Mesothelial cell of epicardium (in vitro differentiated cells): ENCODE measurements at regions not wholly inside any gene's neighbourhood (a gene's known extent, or its start where the extent isn't known, plus 50 kb on each side); places are given as distances from the start of the nearest gene placed in this dataset.

Experiments
- DNase-seq, 2 experiments: peaks; one replicate each; pipeline ENCODE4 v3.0.0; 2021; ENCODE audit warnings: low spot score in 2 of 2; ENCODE audit not compliant: unreplicated experiment in 2 of 2
- H3K27ac Mint-ChIP-seq: 2 replicates; pipeline ENCODE4 v1.8.0; 2021; ENCODE audit warnings: mixed read lengths
- H3K27me3 Mint-ChIP-seq: 2 replicates; pipeline ENCODE4 v1.8.0; 2021; ENCODE audit warnings: low read depth, mixed read lengths
- H3K36me3 Mint-ChIP-seq: 2 replicates; pipeline ENCODE4 v1.8.0; 2021; ENCODE audit warnings: mixed read lengths
- H3K4me1 Mint-ChIP-seq: 2 replicates; pipeline ENCODE4 v1.8.0; 2021; ENCODE audit warnings: mixed read lengths
- H3K4me3 Mint-ChIP-seq: 2 replicates; pipeline ENCODE4 v1.8.0; 2021; ENCODE audit warnings: mild to moderate bottlenecking, moderate library complexity, mixed read lengths
- H3K9me3 Mint-ChIP-seq: 2 replicates; pipeline ENCODE4 v1.8.0; 2021; ENCODE audit warnings: mixed read lengths
- TF ChIP-seq, protein P1 (sequence below): fragments of 200-600 bp; sonication (generic); IDR thresholded peaks from one replicate; pipeline ENCODE4 v1.5.0; 2021; ENCODE audit warnings: antibody characterized with exemption; ENCODE audit not compliant: unreplicated experiment

DNA sequence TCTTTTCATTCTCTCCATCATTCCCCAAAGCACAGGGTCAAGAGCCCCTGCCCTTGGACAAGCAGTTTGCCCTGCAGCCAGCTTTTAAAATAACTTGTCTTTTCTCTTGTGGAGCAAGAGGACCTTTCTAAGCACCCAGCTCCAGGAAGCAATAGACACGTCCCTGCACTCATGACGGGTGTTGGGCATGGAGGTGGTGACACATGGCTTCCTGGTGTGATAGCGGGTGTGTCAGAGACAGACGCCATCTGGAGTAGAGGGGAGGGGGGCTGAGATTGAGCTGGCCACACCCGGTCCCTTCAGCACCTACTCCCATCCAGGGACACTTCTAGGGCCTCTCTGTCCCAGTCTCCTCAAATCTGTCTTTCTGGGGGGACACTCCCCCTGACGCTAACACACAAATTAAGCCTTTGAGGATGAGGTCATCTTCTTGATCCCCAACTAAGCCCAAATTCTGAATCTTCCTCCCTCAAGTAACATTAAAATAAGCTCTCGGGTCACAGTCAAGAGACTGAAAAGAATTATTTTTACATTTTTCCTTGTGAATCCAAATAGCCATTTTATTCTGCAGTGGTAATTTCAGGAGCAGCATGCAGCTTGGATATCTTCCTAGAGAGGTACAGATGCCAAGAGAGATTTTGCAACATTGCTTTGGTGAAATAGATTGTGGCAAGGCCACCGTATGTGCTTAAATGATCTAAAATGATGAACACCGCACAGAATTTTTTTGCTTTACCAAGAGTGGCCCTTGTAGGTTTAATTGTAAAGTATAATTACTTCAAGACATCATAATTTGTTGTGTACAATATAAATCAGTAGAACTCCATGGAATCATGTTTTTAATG is 216.6 kb upstream of the IRX3 start:
- Mint-ChIP-seq H3K27me3 (peaks cover 14% of the 10 kb centered on the region), H3K36me3 (peaks cover 1% of the 10 kb centered on the region), H3K4me1 (peaks cover 39% of the 10 kb centered on the region), H3K4me3 (no peak overlapping the region), H3K27ac (no peak overlapping the region), H3K9me3 (peaks cover 6% of the 10 kb centered on the region)
- TF ChIP-seq, protein P1, sequence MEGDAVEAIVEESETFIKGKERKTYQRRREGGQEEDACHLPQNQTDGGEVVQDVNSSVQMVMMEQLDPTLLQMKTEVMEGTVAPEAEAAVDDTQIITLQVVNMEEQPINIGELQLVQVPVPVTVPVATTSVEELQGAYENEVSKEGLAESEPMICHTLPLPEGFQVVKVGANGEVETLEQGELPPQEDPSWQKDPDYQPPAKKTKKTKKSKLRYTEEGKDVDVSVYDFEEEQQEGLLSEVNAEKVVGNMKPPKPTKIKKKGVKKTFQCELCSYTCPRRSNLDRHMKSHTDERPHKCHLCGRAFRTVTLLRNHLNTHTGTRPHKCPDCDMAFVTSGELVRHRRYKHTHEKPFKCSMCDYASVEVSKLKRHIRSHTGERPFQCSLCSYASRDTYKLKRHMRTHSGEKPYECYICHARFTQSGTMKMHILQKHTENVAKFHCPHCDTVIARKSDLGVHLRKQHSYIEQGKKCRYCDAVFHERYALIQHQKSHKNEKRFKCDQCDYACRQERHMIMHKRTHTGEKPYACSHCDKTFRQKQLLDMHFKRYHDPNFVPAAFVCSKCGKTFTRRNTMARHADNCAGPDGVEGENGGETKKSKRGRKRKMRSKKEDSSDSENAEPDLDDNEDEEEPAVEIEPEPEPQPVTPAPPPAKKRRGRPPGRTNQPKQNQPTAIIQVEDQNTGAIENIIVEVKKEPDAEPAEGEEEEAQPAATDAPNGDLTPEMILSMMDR: no peak
- DNase-seq: no peak

DNA sequence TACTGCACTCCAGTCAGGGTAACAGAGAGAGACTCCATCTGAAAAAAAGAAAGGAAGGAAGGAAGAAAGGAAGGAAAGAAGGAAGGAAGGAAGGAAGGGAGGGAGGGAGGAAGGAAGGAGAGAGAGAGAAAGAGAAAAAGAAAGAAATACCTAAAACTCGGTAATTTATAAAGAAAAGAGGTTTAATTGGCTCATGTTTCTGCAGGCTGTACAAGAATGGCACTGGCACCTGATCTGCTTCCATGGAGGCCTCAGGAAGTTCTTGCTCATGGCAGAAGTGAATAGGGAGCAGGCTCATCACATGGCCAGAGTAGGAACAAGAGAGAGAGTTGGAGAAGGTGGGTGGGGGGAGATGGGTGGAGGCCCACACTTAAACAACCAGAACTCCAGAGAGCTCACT is 215.2 kb upstream of the IRX3 start:
- peaks cover 18% of the 10 kb centered on the region for H3K9me3 Mint-ChIP-seq
- H3K36me3 Mint-ChIP-seq: peaks cover 10% of the 10 kb centered on the region
- H3K4me1 Mint-ChIP-seq: peaks cover 29% of the 10 kb centered on the region
- DNase-seq: no peak
- TF ChIP-seq, protein P1: no peak
- no peak overlapping the region for H3K27ac Mint-ChIP-seq
- H3K4me3 Mint-ChIP-seq: no peak overlapping the region
- peaks cover 14% of the 10 kb centered on the region for H3K27me3 Mint-ChIP-seq

DNA sequence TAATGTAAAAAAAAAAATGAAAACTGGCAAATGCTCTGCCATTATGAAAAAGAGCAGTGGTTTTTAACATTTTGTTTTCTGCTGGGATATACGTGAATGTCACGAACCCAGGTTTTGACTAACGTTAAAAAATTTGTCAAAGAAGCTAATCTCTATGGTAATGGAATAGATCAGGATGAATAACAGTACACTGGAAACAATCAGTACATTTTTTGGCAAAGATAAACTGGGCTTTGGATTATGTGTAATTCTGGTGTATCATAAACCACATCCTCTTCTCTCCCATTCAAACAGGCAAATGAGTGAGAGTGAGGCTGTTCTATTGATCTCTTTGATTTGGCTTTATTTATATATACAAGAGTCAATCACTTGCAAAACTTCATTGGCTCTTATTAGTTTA is 207.0 kb upstream of the IRX3 start:
- Mint-ChIP-seq H3K27me3 (peaks cover 15% of the 10 kb centered on the region), H3K4me1 (no peaks in the 10 kb centered on the region), H3K36me3 (peaks cover 10% of the 10 kb centered on the region), H3K9me3 (peaks cover 15% of the 10 kb centered on the region), H3K27ac (no peak overlapping the region), H3K4me3 (no peak overlapping the region)
- no peak for DNase-seq
- TF ChIP-seq, protein P1: no peak

DNA sequence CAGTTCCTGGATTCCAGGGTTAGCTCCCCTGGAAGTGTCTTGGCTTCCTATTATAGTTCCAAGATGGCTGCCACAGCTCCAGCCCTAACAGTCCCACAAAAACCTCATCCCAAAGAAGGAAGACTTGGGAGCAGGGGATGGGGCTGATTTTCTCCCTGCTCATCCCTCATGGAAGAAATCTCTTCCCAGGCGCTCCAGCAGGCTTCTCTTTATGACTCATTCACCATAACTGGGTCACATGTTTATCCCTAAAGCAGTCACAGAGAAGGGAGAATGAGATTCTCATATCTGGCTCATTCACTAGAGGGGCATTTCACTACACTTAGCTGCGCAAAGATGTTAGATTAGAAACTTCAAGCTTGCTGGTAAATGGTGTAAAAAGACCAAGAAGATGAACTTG is 206.5 kb upstream of the IRX3 start:
- TF ChIP-seq, protein P1: no peak
- Mint-ChIP-seq H3K27ac (no peak overlapping the region), H3K27me3 (peaks cover 20% of the 10 kb centered on the region), H3K36me3 (peaks cover 7% of the 10 kb centered on the region), H3K4me3 (no peak overlapping the region), H3K4me1 (no peaks in the 10 kb centered on the region), H3K9me3 (peaks cover 10% of the 10 kb centered on the region)
- DNase-seq: no peak

DNA sequence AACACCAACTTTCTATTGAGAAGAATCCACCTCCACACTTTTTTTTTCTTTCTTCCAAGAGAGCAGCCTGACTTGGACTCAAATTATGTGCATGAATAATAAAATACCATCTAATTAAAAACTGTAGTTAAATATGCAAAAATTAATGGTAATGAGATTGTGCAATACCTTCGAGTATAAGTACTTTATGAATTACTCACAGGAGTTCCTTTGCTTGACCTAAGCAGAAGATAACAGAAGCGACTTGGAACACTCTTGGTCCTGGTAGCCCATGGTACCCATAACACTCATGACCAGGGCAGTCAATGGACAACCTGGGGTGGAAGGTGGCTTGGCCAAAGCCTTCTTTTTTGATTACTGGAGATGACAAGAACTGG is 203.5 kb upstream of the IRX3 start:
- no peak for DNase-seq
- Mint-ChIP-seq H3K27me3 (peaks cover 20% of the 10 kb centered on the region), H3K9me3 (no peaks in the 10 kb centered on the region), H3K4me3 (no peak overlapping the region), H3K27ac (no peak overlapping the region), H3K4me1 (peaks cover under 1% of the 10 kb centered on the region), H3K36me3 (no peaks in the 10 kb centered on the region)
- TF ChIP-seq, protein P1: no peak
